ENCODE measurements at regions not wholly inside any gene's neighbourhood (a gene's known extent, or its start where the extent isn't known, plus 50 kb on each side); places are given as distances from the start of the nearest gene placed in this dataset.

DNA sequence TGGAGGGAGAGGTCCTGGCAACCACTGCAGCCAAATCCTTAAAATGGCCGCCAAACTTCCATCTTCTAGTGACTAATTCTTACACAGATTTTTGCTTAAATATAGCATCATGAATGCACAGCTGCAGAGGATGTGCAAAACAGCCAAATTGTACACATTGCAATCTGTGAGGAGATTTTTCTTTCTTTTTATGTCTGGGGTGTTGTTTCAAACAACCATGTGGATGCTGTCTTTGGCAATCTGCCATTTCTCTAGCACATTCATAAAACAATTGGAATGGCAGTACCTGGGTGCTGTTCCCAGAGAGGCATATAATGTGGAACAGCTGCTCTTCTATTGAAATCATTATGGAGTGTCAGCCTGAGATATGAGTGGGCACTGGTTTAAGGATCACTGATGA lies 1082.9 kb upstream of the SEMA6A start:
- no peaks in the 10 kb centered on the region for H4K20me1 ChIP-seq (ENCODE audit: insufficient read depth)
- no peak overlapping the region for H3K27ac ChIP-seq
- POLR2A ChIA-PET (ENCODE audit: unreplicated experiment): no interaction called here
- no peaks in the 10 kb centered on the region for H3K27me3 ChIP-seq (ENCODE audit: insufficient read depth, low read depth)
- H3K4me2 ChIP-seq: no peak overlapping the region
- DNase-seq: no peak
- intact Hi-C loops (cut with micrococcal nuclease; ENCODE audit: unreplicated experiment): no loop called here
- H3F3A ChIP-seq (ENCODE audit: insufficient read depth, low read depth): no peaks in the 10 kb centered on the region
- H3K36me3 ChIP-seq (ENCODE audit: low read depth): no peaks in the 10 kb centered on the region
- no peak for TF ChIP-seq EZH2 (IDR thresholded peaks at IDR 0.05; ENCODE audit: low read depth)
- TF ChIP-seq, protein P1, sequence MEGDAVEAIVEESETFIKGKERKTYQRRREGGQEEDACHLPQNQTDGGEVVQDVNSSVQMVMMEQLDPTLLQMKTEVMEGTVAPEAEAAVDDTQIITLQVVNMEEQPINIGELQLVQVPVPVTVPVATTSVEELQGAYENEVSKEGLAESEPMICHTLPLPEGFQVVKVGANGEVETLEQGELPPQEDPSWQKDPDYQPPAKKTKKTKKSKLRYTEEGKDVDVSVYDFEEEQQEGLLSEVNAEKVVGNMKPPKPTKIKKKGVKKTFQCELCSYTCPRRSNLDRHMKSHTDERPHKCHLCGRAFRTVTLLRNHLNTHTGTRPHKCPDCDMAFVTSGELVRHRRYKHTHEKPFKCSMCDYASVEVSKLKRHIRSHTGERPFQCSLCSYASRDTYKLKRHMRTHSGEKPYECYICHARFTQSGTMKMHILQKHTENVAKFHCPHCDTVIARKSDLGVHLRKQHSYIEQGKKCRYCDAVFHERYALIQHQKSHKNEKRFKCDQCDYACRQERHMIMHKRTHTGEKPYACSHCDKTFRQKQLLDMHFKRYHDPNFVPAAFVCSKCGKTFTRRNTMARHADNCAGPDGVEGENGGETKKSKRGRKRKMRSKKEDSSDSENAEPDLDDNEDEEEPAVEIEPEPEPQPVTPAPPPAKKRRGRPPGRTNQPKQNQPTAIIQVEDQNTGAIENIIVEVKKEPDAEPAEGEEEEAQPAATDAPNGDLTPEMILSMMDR (conservative IDR thresholded peaks at IDR 0.05): no peak
- CTCF ChIA-PET: no interaction called here
- BruUV-seq (replicated peaks): no TSS peak
- no peak overlapping the region for H2AFZ ChIP-seq
- H3K4me1 ChIP-seq (replicated peaks; ENCODE audit: insufficient read depth): no peaks in the 10 kb centered on the region
- no peak overlapping the region for H3K4me3 ChIP-seq
- H3K9me3 ChIP-seq (ENCODE audit: insufficient read depth, low read depth): no peaks in the 10 kb centered on the region
- no peaks in the 10 kb centered on the region for H3K9me2 ChIP-seq (ENCODE audit: insufficient read depth)
- H3K79me2 ChIP-seq (ENCODE audit: low read depth): no peaks in the 10 kb centered on the region

DNA sequence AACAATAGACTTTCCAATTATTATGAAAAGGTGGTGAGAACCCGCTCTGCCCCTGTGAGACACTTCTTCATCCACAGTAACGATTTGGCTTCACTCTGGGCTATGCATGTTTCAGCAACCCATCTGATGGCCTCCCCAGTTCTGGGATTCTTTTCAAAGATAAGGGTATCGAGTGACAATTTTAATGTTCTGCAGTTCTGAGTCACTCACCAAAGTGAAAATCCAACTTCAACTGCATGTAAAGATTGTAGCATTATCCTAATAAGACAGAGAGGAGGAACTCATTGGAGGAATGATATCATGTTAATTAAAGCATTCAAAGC lies 1078.3 kb upstream of the SEMA6A start:
- Histone ChIP-seq H3K4me1 (replicated peaks; ENCODE audit: insufficient read depth) (no peaks in the 10 kb centered on the region), H3K27ac (no peak overlapping the region), H4K20me1 (ENCODE audit: insufficient read depth) (no peaks in the 10 kb centered on the region), H3F3A (ENCODE audit: insufficient read depth, low read depth) (no peaks in the 10 kb centered on the region), H3K36me3 (ENCODE audit: low read depth) (no peaks in the 10 kb centered on the region), H3K27me3 (ENCODE audit: insufficient read depth, low read depth) (no peaks in the 10 kb centered on the region), H2AFZ (no peak overlapping the region), H3K4me3 (no peak overlapping the region), H3K9me2 (ENCODE audit: insufficient read depth) (no peaks in the 10 kb centered on the region), H3K9me3 (ENCODE audit: insufficient read depth, low read depth) (no peaks in the 10 kb centered on the region), H3K4me2 (no peak overlapping the region), H3K79me2 (ENCODE audit: low read depth) (no peaks in the 10 kb centered on the region)
- ChIA-PET CTCF (no interaction called here), POLR2A (ENCODE audit: unreplicated experiment) (no interaction called here)
- intact Hi-C loops (cut with micrococcal nuclease; ENCODE audit: unreplicated experiment): no loop called here
- TF ChIP-seq EZH2 (IDR thresholded peaks at IDR 0.05; ENCODE audit: low read depth): no peak
- TF ChIP-seq, protein P1 (conservative IDR thresholded peaks at IDR 0.05): no peak
- DNase-seq: no peak
- no TSS peak for BruUV-seq (replicated peaks)

DNA sequence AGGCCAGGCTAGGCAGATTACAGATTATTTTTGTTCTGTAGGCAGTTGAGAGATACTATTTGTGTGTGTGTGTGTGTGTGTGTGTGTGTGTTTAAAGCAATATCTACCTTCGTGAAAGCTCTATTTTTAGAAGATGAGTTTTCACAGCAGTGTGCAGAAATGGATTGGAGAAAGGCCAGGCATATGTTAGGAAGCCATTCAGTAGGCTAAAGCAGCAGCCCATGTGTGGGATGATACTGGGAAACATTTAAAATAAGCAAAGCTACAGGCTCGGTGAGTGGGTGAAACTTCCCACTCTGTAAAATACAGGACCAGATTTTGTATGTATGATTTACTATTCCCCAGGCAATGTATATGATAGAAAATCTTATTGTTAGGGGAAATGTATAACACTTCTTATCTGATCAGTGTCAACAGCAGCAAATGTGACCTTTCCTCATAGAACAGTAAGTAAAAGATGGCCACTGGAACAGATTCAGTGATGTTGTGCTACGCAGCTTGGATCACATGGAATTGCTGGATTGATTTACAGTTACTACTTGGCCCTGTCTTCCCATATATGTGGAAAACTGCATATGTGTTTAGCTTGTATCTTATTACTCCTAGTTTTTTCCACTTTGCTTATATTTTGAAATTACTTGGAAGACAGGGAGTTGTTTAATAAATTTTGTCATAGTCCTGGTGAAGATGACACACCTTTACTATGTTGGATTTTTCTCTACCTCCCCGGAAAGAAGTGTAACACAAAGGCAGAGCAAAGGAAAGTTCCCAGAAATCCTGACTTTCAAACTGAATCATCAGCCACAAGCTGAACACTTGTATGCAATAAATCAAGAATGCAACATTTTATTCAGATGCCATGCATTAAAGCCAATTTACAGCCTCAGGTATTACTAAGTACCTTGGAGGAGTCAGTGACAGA lies 1077.7 kb upstream of the SEMA6A start:
- no peak overlapping the region for H3K27ac ChIP-seq
- DNase-seq: no peak
- H3K4me2 ChIP-seq: no peak overlapping the region
- H3K4me1 ChIP-seq (replicated peaks; ENCODE audit: insufficient read depth): no peaks in the 10 kb centered on the region
- no peaks in the 10 kb centered on the region for H3K79me2 ChIP-seq (ENCODE audit: low read depth)
- no peaks in the 10 kb centered on the region for H3K9me2 ChIP-seq (ENCODE audit: insufficient read depth)
- no peaks in the 10 kb centered on the region for H3K9me3 ChIP-seq (ENCODE audit: insufficient read depth, low read depth)
- H3K4me3 ChIP-seq: no peak overlapping the region
- no peaks in the 10 kb centered on the region for H3K27me3 ChIP-seq (ENCODE audit: insufficient read depth, low read depth)
- no peaks in the 10 kb centered on the region for H3F3A ChIP-seq (ENCODE audit: insufficient read depth, low read depth)
- TF ChIP-seq, protein P1 (conservative IDR thresholded peaks at IDR 0.05): no peak
- ChIA-PET POLR2A (ENCODE audit: unreplicated experiment) (no interaction called here), CTCF (no interaction called here)
- BruUV-seq (replicated peaks): no TSS peak
- H3K36me3 ChIP-seq (ENCODE audit: low read depth): no peaks in the 10 kb centered on the region
- intact Hi-C loops (cut with micrococcal nuclease; ENCODE audit: unreplicated experiment): no loop called here
- no peaks in the 10 kb centered on the region for H4K20me1 ChIP-seq (ENCODE audit: insufficient read depth)
- H2AFZ ChIP-seq: no peak overlapping the region
